ENCODE measurements at regions not wholly inside any gene's neighbourhood (a gene's known extent, or its start where the extent isn't known, plus 50 kb on each side); places are given as distances from the start of the nearest gene placed in this dataset.
"Not testable (repeated sequence)": the region's sequence is repeated elsewhere in the genome, so short reads cannot be mapped to it uniquely, and the experiment has no call there.

- no peaks in the 10 kb centered on the region for H3K36me3 ChIP-seq (ENCODE audit: insufficient read depth, low read length)
These were observed 51.2 kb upstream of the RDX start for GRCh38 chr11:110347660-110348059.

GRCh38 chr11:110349138-110349996, 53.0 kb upstream of the RDX start:
- Histone ChIP-seq H3K4me1 (ENCODE audit: insufficient read depth, low read length) (peaks cover 24% of the 10 kb centered on the region), H3K36me3 (ENCODE audit: insufficient read depth, low read length) (no peaks in the 10 kb centered on the region), H3K9me3 (ENCODE audit: low read length) (no peaks in the 10 kb centered on the region), H3K27me3 (ENCODE audit: insufficient read depth, low read length, poor library complexity, severe bottlenecking) (no peaks in the 10 kb centered on the region), H3K27ac (ENCODE audit: low read depth, low read length) (no peak overlapping the region), H3K4me3 (ENCODE audit: low read length) (no peak overlapping the region)
- Mint-ChIP-seq H3K27ac (peak overlapping the region; percentile 30 to 94 (median 79)), H3K4me3 (peak overlapping the region in 6 of 7 donors; percentile 43 to 82 (median 60)), H3K27me3 (no peaks in the 10 kb centered on the region), H3K36me3 (no peaks in the 10 kb centered on the region), H3K4me1 (peaks cover 31 to 42% (median 37%) of the 10 kb centered on the region in 3 donors), H3K9me3 (no peaks in the 10 kb centered on the region)
- no peak for DNase-seq
- ChIA-PET POLR2A (interaction anchor here (1.0 kb wide), 1 partner anchor 21 kb away, joined by 17 read pairs; no protein-coding TSS in a partner anchor), CTCF (interaction anchor here (0.7 kb wide), 1 partner anchor 83 kb away, joined by 3 read pairs; no protein-coding TSS in a partner anchor)

More at GRCh38 chr11:110347660-110348059, 51.2 kb upstream of the RDX start:
- peaks cover 0 to 1% of the 10 kb centered on the region in 2 donors for H3K27me3 Mint-ChIP-seq
- H3K4me1 Mint-ChIP-seq: peaks cover 31 to 47% (median 37%) of the 10 kb centered on the region in 3 donors
- ChIA-PET CTCF (interaction anchor here (1.2 kb wide), 1 partner anchor 20 kb away, joined by 3 read pairs; no protein-coding TSS in a partner anchor), POLR2A (interaction anchor here (0.6 kb wide), 1 partner anchor 147 kb away, joined by 3 read pairs; no protein-coding TSS in a partner anchor)
- H3K4me3 Mint-ChIP-seq: no peak overlapping the region
- H3K27ac Mint-ChIP-seq: peak overlapping the region in 1 of 8 donors; percentile 54
- no peak for DNase-seq
- H3K36me3 Mint-ChIP-seq: peaks cover 0 to 5% (median 2%) of the 10 kb centered on the region in 3 donors
- H3K9me3 Mint-ChIP-seq: no peaks in the 10 kb centered on the region
- Histone ChIP-seq H3K9me3 (ENCODE audit: low read length) (no peaks in the 10 kb centered on the region), H3K4me1 (ENCODE audit: insufficient read depth, low read length) (peaks cover 24% of the 10 kb centered on the region), H3K27me3 (ENCODE audit: insufficient read depth, low read length, poor library complexity, severe bottlenecking) (no peaks in the 10 kb centered on the region), H3K27ac (ENCODE audit: low read depth, low read length) (no peak overlapping the region), H3K4me3 (ENCODE audit: low read length) (no peak overlapping the region)

- POLR2A ChIA-PET: interaction anchor here (1.0 kb wide), 1 partner anchor 22 kb away, joined by 17 read pairs; no protein-coding TSS in a partner anchor
- H3K27ac ChIP-seq (ENCODE audit: low read depth, low read length); H3K9me3 Mint-ChIP-seq; DNase-seq; H3K4me3 ChIP-seq (ENCODE audit: low read length); H3K36me3 ChIP-seq (ENCODE audit: insufficient read depth, low read length); H3K9me3 ChIP-seq (ENCODE audit: low read length); H3K27me3 ChIP-seq (ENCODE audit: insufficient read depth, low read length, poor library complexity, severe bottlenecking); H3K27me3 Mint-ChIP-seq; CTCF ChIA-PET; H3K36me3 Mint-ChIP-seq: not testable (repeated sequence)
- Mint-ChIP-seq H3K4me1 (peaks cover 28 to 39% (median 35%) of the 10 kb centered on the region in 3 donors), H3K27ac (peak overlapping the region in 3 of 8 donors; percentile 19 to 54 (median 23)), H3K4me3 (peak overlapping the region in 2 of 7 donors; percentile 60 to 82)
- peaks cover 24% of the 10 kb centered on the region for H3K4me1 ChIP-seq (ENCODE audit: insufficient read depth, low read length)
These were observed 53.6 kb upstream of the RDX start for GRCh38 chr11:110349997-110350383.

GRCh38 chr11:110355011-110355744, 58.8 kb upstream of the RDX start:
- Mint-ChIP-seq H3K27me3 (no peaks in the 10 kb centered on the region), H3K27ac (peak overlapping the region in 1 of 8 donors; percentile 33), H3K4me3 (no peak overlapping the region), H3K9me3 (no peaks in the 10 kb centered on the region), H3K4me1 (no peaks in the 10 kb centered on the region), H3K36me3 (no peaks in the 10 kb centered on the region)
- Histone ChIP-seq H3K9me3 (ENCODE audit: low read length) (no peaks in the 10 kb centered on the region), H3K4me1 (ENCODE audit: insufficient read depth, low read length) (no peaks in the 10 kb centered on the region), H3K4me3 (ENCODE audit: low read length) (no peak overlapping the region), H3K27me3 (ENCODE audit: insufficient read depth, low read length, poor library complexity, severe bottlenecking) (no peaks in the 10 kb centered on the region), H3K27ac (ENCODE audit: low read depth, low read length) (no peak overlapping the region), H3K36me3 (ENCODE audit: insufficient read depth, low read length) (no peaks in the 10 kb centered on the region)
- no peak for DNase-seq
- CTCF ChIA-PET: no interaction called here
- POLR2A ChIA-PET: no interaction called here

- no peaks in the 10 kb centered on the region for H3K9me3 ChIP-seq (ENCODE audit: low read length)
- no peaks in the 10 kb centered on the region for H3K27me3 Mint-ChIP-seq
- no peaks in the 10 kb centered on the region for H3K36me3 ChIP-seq (ENCODE audit: insufficient read depth, low read length)
- H3K36me3 Mint-ChIP-seq: no peaks in the 10 kb centered on the region
- POLR2A ChIA-PET: no interaction called here
- H3K4me1 Mint-ChIP-seq: no peaks in the 10 kb centered on the region
- no peak overlapping the region for H3K4me3 ChIP-seq (ENCODE audit: low read length)
- no peak overlapping the region for H3K27ac Mint-ChIP-seq
- no peak overlapping the region for H3K27ac ChIP-seq (ENCODE audit: low read depth, low read length)
- DNase-seq: no peak
- H3K27me3 ChIP-seq (ENCODE audit: insufficient read depth, low read length, poor library complexity, severe bottlenecking): no peaks in the 10 kb centered on the region
- H3K4me1 ChIP-seq (ENCODE audit: insufficient read depth, low read length): no peaks in the 10 kb centered on the region
- CTCF ChIA-PET: no interaction called here
- no peak overlapping the region for H3K4me3 Mint-ChIP-seq
- no peaks in the 10 kb centered on the region for H3K9me3 Mint-ChIP-seq
These were observed 60.6 kb upstream of the RDX start for GRCh38 chr11:110356762-110357671.

- Mint-ChIP-seq H3K4me3 (no peak overlapping the region), H3K9me3 (no peaks in the 10 kb centered on the region), H3K27ac (no peak overlapping the region), H3K4me1 (no peaks in the 10 kb centered on the region), H3K36me3 (no peaks in the 10 kb centered on the region), H3K27me3 (no peaks in the 10 kb centered on the region)
- no peaks in the 10 kb centered on the region for H3K27me3 ChIP-seq (ENCODE audit: insufficient read depth, low read length, poor library complexity, severe bottlenecking)
- ChIA-PET CTCF (no interaction called here), POLR2A (interaction anchor here (0.7 kb wide), 1 partner anchor 104 kb away, joined by 5 read pairs; no protein-coding TSS in a partner anchor)
- H3K4me1 ChIP-seq (ENCODE audit: insufficient read depth, low read length): no peaks in the 10 kb centered on the region
- no peaks in the 10 kb centered on the region for H3K36me3 ChIP-seq (ENCODE audit: insufficient read depth, low read length)
- H3K4me3 ChIP-seq (ENCODE audit: low read length): no peak overlapping the region
- no peak for DNase-seq
- no peak overlapping the region for H3K27ac ChIP-seq (ENCODE audit: low read depth, low read length)
- H3K9me3 ChIP-seq (ENCODE audit: low read length): no peaks in the 10 kb centered on the region
These were observed 61.9 kb upstream of the RDX start for GRCh38 chr11:110358336-110358735.

GRCh38 chr11:110360781-110361408, 64.5 kb upstream of the RDX start:
- H3K4me1 ChIP-seq (ENCODE audit: insufficient read depth, low read length); H3K4me3 Mint-ChIP-seq; H3K4me3 ChIP-seq (ENCODE audit: low read length); H3K9me3 Mint-ChIP-seq; H3K36me3 ChIP-seq (ENCODE audit: insufficient read depth, low read length); H3K36me3 Mint-ChIP-seq; H3K4me1 Mint-ChIP-seq; H3K27me3 ChIP-seq (ENCODE audit: insufficient read depth, low read length, poor library complexity, severe bottlenecking); H3K9me3 ChIP-seq (ENCODE audit: low read length); H3K27ac Mint-ChIP-seq; H3K27me3 Mint-ChIP-seq; POLR2A ChIA-PET; DNase-seq; CTCF ChIA-PET; H3K27ac ChIP-seq (ENCODE audit: low read depth, low read length): not testable (repeated sequence)
